Bone marrow (tissue), 2 donors: ENCODE measurements at regions not wholly inside any gene's neighbourhood (a gene's known extent, or its start where the extent isn't known, plus 50 kb on each side); places are given as distances from the start of the nearest gene placed in this dataset.

Experiments
- DNase-seq, 2 donors: peaks; one replicate each; lab custom pipeline; 2025; lab: John Stamatoyannopoulos, UW

GRCh38 chr3:144142151-144142840 lies 170.7 kb downstream of the DIPK2A start:
- no peak for DNase-seq

DNA sequence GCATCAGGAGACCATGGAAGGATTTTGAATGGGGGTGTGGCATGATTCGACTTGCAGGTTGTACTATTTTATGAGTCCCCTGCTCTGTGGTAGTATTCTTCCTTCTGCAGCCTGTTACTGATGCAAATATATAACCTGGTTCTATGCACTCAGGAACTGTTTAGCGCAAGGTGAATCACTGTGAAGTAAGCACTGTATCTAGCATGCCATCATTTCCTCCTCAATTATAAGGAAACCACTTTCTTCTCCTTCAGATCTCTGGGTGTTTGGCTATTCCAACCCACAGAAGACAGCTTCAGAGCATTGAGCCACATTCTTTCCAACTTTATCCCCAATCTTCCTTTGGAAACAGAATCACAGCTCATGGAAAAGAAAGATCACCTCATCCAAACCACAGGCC lies 176.7 kb downstream of the DIPK2A start:
- DNase-seq: no peak

DNA sequence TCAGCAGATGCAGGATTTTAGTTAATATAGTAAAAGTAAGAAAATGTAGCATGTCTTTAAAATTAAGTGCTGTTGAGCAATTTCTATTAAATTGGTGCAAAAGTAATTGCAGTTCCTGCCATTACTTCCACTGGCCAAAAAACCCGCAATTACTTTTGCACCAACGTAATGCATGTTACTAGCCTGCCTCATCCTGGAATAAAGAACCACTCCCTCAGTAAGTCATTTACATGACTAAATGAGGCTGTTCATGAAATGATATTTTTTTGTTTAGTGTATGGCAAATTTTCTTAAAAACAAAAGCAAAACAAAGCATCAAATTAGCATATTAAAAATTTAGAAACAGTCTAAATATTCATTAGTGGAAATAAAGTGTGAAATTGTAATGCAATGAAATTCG lies 180.4 kb downstream of the DIPK2A start:
- no peak for DNase-seq

- no peak for DNase-seq
Measured at GRCh38 chr3:144160627-144161026, 189.0 kb downstream of the DIPK2A start.

- no peak for DNase-seq
Measured at GRCh38 chr3:144162042-144162441, 190.4 kb downstream of the DIPK2A start.

DNA sequence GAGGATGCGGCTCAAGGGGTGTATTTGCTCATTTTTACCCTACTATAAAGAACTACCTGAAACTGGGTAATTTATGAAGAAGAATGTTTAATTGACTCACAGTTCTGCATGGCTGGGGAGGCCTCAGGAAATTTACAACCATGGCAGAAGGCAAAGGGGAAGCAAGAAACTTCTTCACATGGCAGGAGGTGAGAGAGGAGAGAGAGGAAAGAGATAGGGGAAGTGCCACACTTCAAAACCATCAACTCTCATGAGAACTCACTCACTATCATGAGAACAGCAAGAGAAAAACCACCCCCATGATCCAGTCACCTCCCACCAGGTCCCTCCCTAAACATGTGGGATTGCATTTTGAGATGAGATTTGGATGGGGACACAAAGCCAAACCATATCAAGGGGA lies 192.7 kb downstream of the DIPK2A start:
- DNase-seq: no peak

DNA sequence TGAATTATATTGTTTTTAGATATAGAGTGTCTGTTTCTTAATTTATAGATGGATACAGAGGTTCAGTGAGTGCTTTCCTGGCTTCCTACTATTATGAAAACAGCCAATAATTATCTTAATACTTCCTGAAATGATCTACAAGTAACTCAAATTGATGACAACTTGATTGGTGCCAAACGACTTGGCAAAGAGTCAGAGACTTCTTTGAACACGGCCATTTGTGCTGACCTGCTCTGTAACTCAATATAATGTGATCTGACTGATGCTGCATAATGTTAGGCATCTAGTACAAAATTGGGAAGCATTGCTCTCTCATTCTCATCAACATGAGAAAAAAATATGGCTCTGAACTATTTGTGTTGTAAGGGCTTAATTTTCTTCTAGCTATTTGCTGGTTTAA lies 193.9 kb downstream of the DIPK2A start:
- DNase-seq: no peak

- DNase-seq: no peak
Measured at GRCh38 chr3:144167634-144168033, 196.0 kb downstream of the DIPK2A start.

DNA sequence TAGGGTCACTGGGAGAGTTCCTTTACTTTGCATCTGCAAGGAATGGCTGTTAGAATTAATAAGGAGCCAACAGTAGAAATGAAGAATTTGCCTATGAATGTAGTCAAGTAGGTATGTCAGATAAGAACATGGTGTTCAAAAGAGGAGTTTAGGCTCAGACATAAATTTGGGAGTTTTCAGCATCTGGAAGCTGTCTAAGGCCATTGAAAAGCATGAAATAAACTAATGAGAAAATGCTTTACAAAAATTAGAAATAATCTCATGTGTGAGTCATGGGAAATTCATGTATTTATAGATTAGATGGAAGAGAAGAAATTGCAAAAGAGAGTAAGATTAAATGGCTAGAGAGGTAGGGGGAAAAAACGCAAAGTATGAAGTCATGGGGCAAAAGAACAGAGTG lies 201.9 kb downstream of the DIPK2A start:
- DNase-seq: no peak

- no peak for DNase-seq
Measured at GRCh38 chr3:144175644-144176425, 204.2 kb downstream of the DIPK2A start.

- no peak for DNase-seq
Measured at GRCh38 chr3:144177649-144178048, 206.0 kb downstream of the DIPK2A start.

DNA sequence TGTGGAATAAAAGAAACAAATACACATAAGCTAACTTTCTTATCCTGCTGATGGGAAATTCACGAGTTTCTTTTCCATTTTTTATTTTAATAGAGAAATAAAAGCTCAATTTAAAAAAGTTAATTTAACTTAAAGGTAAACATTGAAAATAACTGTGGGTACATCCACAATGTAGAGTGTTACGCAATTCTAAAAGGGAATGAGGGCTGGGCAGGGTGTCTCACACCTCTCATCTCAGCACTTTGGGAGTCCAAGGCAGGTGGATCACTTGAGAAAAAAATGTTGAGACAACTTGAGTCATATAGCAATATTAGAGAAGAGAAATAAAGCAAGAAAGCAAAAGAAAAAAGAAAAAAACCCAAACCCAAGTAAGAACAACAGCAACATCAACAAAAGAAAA lies 207.0 kb downstream of the DIPK2A start:
- no peak for DNase-seq

DNA sequence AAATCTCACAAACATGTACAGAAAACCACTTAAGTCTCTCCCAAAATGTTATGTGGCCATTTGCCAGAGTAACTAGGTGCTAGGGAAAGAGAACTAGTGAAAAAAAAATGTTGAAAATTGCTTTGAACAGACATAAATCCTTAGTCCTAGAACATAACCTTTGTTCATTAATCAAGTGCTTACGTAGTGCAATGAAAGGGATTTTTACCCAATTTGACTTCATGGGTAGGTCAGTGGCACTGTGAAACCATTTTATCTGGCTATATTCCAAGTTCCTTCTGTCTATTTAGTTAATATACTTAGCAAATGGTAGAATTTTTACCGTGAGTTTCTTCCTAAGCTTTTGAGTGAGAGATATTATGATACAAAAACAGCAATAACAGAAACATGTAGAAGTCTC lies 209.4 kb downstream of the DIPK2A start:
- no peak for DNase-seq

DNA sequence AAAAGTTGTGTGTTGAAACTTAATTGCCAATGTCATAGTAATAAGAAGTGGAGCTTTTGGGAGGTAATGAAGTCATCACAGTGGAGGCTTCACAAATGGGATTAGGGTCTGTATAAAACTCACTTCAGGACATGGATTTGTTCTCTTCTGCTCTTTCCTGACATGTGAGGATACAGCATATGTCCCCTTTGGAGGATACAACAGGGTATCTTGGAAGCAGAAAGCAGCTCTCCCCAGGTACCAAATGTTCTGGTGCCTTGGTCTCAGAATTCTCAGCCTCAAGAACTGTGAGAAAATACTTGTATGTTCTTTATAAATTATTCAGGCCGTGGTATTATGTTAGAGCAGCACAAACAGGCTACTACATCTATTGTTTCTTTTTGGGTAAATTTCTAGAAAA lies 210.9 kb downstream of the DIPK2A start:
- no peak for DNase-seq

DNA sequence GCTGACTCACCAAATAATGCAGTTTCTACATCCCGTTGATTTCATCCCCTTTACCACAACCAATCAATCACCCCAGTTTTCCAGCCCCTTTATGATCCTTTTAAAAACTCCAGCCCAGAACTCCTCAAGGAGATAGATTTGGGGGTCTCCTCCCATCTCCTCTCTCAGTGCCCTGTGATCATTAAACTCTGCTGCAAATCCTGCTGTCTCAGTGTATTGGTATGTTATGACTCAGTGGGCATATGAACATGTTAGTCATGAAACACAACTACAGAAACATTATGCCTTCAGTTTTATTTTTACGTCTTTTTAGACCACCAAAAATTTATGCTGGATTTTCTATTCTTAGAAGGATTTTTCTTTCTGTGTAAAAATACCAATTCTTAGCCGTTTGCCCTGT lies 213.7 kb downstream of the DIPK2A start:
- DNase-seq: no peak

GRCh38 chr3:144187531-144188210 lies 216.0 kb downstream of the DIPK2A start:
- DNase-seq: no peak

DNA sequence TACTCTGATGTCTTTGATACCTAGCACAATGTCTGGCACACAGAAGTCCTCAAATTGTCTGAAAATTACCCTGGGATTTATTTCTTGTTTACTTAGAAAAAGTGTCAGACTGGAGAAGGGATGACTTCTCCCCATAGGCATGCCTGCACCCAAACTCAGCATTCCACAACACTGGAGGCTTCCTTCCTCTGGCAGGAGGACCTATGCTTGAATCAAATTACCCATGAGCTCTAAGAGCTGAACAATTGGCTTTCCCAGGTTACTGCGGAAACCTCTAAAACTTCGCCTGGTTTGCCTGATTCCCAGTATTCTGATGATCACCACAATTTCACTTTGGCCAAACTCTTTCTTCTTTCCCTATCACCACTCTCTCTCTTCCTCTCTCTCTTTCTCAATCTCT lies 217.4 kb downstream of the DIPK2A start:
- DNase-seq: no peak

DNA sequence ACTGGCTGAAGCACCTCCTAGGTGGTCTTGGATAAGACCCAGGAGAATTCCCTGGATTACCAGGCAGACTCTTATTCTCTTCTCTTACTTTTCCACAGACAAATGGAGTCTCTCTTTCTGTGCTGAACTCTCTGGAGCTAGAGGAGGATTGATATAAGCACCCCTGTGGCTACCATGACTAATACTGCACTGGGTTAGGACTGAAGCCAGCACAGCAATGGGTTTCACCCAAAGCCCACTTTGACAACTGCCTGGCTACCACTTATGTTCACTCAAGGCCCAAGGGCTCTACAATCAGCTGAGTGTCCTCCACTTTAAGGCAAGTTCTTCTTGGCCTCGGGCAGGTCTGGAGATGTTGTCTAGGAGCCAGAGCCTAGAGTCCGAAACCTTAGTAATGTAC lies 225.5 kb downstream of the DIPK2A start:
- DNase-seq: no peak

DNA sequence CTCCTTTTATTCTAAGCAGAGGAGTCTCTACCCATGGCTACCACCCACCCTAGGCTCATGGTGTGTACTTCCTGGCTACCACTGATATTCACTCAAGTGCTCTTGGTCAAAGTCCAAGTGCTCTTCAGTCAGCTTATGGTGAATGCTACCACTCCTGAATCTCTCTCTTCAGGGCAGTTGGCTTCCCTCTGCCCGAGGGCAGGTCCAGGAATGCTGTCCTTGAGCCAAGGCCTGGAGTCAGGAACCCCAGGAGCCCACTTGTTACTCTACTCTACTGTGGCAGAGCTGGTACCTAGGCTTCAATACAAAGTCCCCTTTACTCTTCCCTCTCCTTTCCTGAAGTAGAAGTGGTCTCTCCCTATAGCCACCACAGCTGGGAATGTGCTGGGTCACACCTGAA lies 226.0 kb downstream of the DIPK2A start:
- DNase-seq: no peak

- no peak for DNase-seq
Measured at GRCh38 chr3:144200004-144200403, 228.4 kb downstream of the DIPK2A start.

GRCh38 chr3:144200466-144200865 lies 228.8 kb downstream of the DIPK2A start:
- no peak for DNase-seq

DNA sequence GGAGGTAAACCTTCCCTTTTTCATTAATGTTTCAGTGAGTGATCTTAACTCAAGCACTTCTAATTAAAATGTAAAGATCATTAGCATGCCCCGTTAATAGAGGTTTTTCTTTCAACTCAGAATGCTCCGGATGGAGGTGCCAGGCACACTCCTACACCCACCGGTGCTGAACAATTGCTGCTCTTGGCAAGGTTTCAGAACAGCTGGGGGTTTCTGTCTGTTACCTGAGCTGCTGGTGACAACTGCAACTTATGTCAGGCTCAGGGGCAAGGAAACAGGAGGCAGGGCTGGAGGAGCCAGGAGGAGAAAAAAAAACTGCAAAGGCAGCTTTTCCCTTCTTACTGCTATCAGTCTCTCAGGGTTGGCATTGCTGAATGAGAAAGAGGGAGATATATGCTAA lies 250.1 kb downstream of the DIPK2A start:
- DNase-seq: no peak

GRCh38 chr3:144229330-144229729 lies 257.7 kb downstream of the DIPK2A start:
- DNase-seq: no peak
